ENCODE measurements at regions not wholly inside any gene's neighbourhood (a gene's known extent, or its start where the extent isn't known, plus 50 kb on each side); places are given as distances from the start of the nearest gene placed in this dataset.

DNA sequence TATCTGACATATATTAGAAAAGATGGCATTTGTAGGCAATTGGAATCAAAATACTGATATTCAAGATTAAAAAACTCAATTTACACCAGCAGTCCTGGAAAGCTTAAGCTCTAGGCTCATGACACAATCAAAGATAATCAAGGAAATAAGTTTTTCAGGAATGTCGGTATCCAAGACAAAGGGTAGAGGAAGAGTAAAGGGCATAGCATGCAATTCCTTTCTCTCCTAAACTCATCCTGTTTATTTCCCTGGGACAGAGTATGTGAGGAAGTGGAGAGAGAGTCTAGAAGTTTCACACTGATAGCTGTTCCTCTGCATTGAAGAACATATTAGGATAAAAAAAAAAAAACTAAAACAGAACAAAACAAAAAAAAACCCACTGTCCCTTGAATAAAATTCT is 2452.1 kb downstream of the PCDH9 start:
- no peak for TF ChIP-seq POLR2A (IDR thresholded peaks at IDR 0.05; ENCODE audit: low read depth)
- no peak for TF ChIP-seq POLR2AphosphoS5 (IDR thresholded peaks at IDR 0.05)
- TF ChIP-seq, protein P1, sequence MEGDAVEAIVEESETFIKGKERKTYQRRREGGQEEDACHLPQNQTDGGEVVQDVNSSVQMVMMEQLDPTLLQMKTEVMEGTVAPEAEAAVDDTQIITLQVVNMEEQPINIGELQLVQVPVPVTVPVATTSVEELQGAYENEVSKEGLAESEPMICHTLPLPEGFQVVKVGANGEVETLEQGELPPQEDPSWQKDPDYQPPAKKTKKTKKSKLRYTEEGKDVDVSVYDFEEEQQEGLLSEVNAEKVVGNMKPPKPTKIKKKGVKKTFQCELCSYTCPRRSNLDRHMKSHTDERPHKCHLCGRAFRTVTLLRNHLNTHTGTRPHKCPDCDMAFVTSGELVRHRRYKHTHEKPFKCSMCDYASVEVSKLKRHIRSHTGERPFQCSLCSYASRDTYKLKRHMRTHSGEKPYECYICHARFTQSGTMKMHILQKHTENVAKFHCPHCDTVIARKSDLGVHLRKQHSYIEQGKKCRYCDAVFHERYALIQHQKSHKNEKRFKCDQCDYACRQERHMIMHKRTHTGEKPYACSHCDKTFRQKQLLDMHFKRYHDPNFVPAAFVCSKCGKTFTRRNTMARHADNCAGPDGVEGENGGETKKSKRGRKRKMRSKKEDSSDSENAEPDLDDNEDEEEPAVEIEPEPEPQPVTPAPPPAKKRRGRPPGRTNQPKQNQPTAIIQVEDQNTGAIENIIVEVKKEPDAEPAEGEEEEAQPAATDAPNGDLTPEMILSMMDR (IDR thresholded peaks at IDR 0.05) = no peak

Measured in esophagus muscularis mucosa (tissue), 3 donors.